GM12872 (cell line): ENCODE measurements at regions not wholly inside any gene's neighbourhood (a gene's known extent, or its start where the extent isn't known, plus 50 kb on each side); places are given as distances from the start of the nearest gene placed in this dataset.

Experiments
- CTCF ChIP-seq: IDR thresholded peaks from 3 replicates; pipeline ENCODE4 v1.5.1; 2011; ENCODE audit warnings: low read depth, mild to moderate bottlenecking, low read length, moderate library complexity; ENCODE audit not compliant: insufficient read depth

- TF ChIP-seq CTCF: no peak
These were observed 323.3 kb upstream of the DUSP10 start for GRCh38 chr1:222065234-222065633.

GRCh38 chr1:222064388-222065211 lies 322.7 kb upstream of the DUSP10 start:
- no peak for TF ChIP-seq CTCF

GRCh38 chr1:222062640-222063039 lies 320.8 kb upstream of the DUSP10 start:
- no peak for TF ChIP-seq CTCF

- TF ChIP-seq CTCF: no peak
These were observed 319.9 kb upstream of the DUSP10 start for GRCh38 chr1:222061711-222062359.

GRCh38 chr1:222060210-222060916 lies 318.5 kb upstream of the DUSP10 start:
- no peak for TF ChIP-seq CTCF

GRCh38 chr1:222058249-222058648 lies 316.4 kb upstream of the DUSP10 start:
- TF ChIP-seq CTCF: no peak

- no peak for TF ChIP-seq CTCF
These were observed 315.3 kb upstream of the DUSP10 start for GRCh38 chr1:222057162-222057561.
